ENCODE measurements at regions not wholly inside any gene's neighbourhood (a gene's known extent, or its start where the extent isn't known, plus 50 kb on each side); places are given as distances from the start of the nearest gene placed in this dataset.

GRCh38 chr2:74739129-74739528 is 85.1 kb downstream of the SEMA4F start:
- Histone ChIP-seq H3K4me2 (ENCODE audit: low read length, poor library complexity, severe bottlenecking) (no peak overlapping the region), H3K4me3 (ENCODE audit: insufficient read depth in 1 of 2, low read depth in 1 of 2, low read length in 2 of 2) (no peak overlapping the region), H2BK15ac (ENCODE audit: low read depth, poor library complexity, severe bottlenecking) (no peak overlapping the region), H3K79me1 (replicated peaks; ENCODE audit: low read length, poor library complexity, severe bottlenecking) (no peaks in the 10 kb centered on the region), H3K27me3 (ENCODE audit: control insufficient read depth in 1 of 2, insufficient read depth in 1 of 2, low read length in 2 of 2) (no peaks in the 10 kb centered on the region), H3K9ac (ENCODE audit: low read length) (no peak overlapping the region), H3K9me3 (ENCODE audit: control insufficient read depth, low read length) (peaks cover 12% of the 10 kb centered on the region), H3K36me3 (ENCODE audit: control insufficient read depth in 1 of 2, insufficient read depth in 2 of 2, low read depth in 1 of 2, low read length in 2 of 2) (no peaks in the 10 kb centered on the region), H3K18ac (ENCODE audit: low read depth in 1 of 2, low read length in 2 of 2) (no peak overlapping the region), H2BK5ac (ENCODE audit: low read depth, low read length, poor library complexity, severe bottlenecking) (no peak overlapping the region), H3K23ac (ENCODE audit: low read length in 2 of 2) (no peak overlapping the region), H3K4me1 (ENCODE audit: control insufficient read depth, insufficient read depth, low read depth, low read length) (peaks cover 12% of the 10 kb centered on the region), H2BK120ac (ENCODE audit: low read depth, low read length) (no peak overlapping the region), H3K4ac (ENCODE audit: low read depth in 1 of 2, low read length in 2 of 2) (no peak overlapping the region), H2AK5ac (ENCODE audit: low read length, severe bottlenecking) (no peak overlapping the region), H3K27ac (ENCODE audit: low read length, poor library complexity, severe bottlenecking) (no peak overlapping the region), H3K14ac (ENCODE audit: low read length in 2 of 2) (no peak overlapping the region), H4K8ac (ENCODE audit: low read length) (no peak overlapping the region), H4K91ac (ENCODE audit: low read length) (no peak overlapping the region), H2AFZ (ENCODE audit: low read depth, low read length) (no peak overlapping the region), H2BK12ac (ENCODE audit: low read length in 2 of 2) (no peak overlapping the region)
- DNase-seq = no peak

GRCh38 chr2:74739733-74740241 is 85.7 kb downstream of the SEMA4F start:
- Histone ChIP-seq H2BK12ac (ENCODE audit: low read length in 2 of 2) (peak overlapping the region; percentile 66 to 87), H2AK5ac (ENCODE audit: low read length, severe bottlenecking) (peak overlapping the region; percentile 74), H3K14ac (ENCODE audit: low read length in 2 of 2) (peak overlapping the region in 1 of 2 experiments; percentile 39), H4K91ac (ENCODE audit: low read length) (no peak overlapping the region), H4K8ac (ENCODE audit: low read length) (no peak overlapping the region), H3K18ac (ENCODE audit: low read depth in 1 of 2, low read length in 2 of 2) (peak overlapping the region; percentile 2 to 67), H3K27ac (ENCODE audit: low read length, poor library complexity, severe bottlenecking) (no peak overlapping the region), H3K4ac (ENCODE audit: low read depth in 1 of 2, low read length in 2 of 2) (peak overlapping the region; percentile 70 to 80), H3K9ac (ENCODE audit: low read length) (no peak overlapping the region), H2BK120ac (ENCODE audit: low read depth, low read length) (peak overlapping the region; percentile 1), H3K4me1 (ENCODE audit: control insufficient read depth, insufficient read depth, low read depth, low read length) (peaks cover 12% of the 10 kb centered on the region), H3K9me3 (ENCODE audit: control insufficient read depth, low read length) (peaks cover 12% of the 10 kb centered on the region), H2BK15ac (ENCODE audit: low read depth, poor library complexity, severe bottlenecking) (no peak overlapping the region), H2BK5ac (ENCODE audit: low read depth, low read length, poor library complexity, severe bottlenecking) (no peak overlapping the region), H3K4me3 (ENCODE audit: insufficient read depth in 1 of 2, low read depth in 1 of 2, low read length in 2 of 2) (no peak overlapping the region), H3K4me2 (ENCODE audit: low read length, poor library complexity, severe bottlenecking) (no peak overlapping the region), H3K27me3 (ENCODE audit: control insufficient read depth in 1 of 2, insufficient read depth in 1 of 2, low read length in 2 of 2) (peaks cover 0 to 4% of the 10 kb centered on the region in 2 experiments), H3K23ac (ENCODE audit: low read length in 2 of 2) (no peak overlapping the region), H3K79me1 (replicated peaks; ENCODE audit: low read length, poor library complexity, severe bottlenecking) (no peaks in the 10 kb centered on the region), H2AFZ (ENCODE audit: low read depth, low read length) (no peak overlapping the region), H3K36me3 (ENCODE audit: control insufficient read depth in 1 of 2, insufficient read depth in 2 of 2, low read depth in 1 of 2, low read length in 2 of 2) (no peaks in the 10 kb centered on the region)
- WGBS = 78% methylated on average over 4 of the region's 4 CpGs
- DNase-seq = no peak

- H4K8ac ChIP-seq (ENCODE audit: low read length) = no peak overlapping the region
- 1% methylated on average over 3 of the region's 3 CpGs for WGBS
Measured at GRCh38 chr2:74740395-74740740, 86.3 kb downstream of the SEMA4F start.

GRCh38 chr2:74740741-74741431 is 86.8 kb downstream of the SEMA4F start:
- peaks cover 12% of the 10 kb centered on the region for H3K9me3 ChIP-seq (ENCODE audit: control insufficient read depth, low read length)
- H3K36me3 ChIP-seq (ENCODE audit: control insufficient read depth in 1 of 2, insufficient read depth in 2 of 2, low read depth in 1 of 2, low read length in 2 of 2) = no peaks in the 10 kb centered on the region
- H2AK5ac ChIP-seq (ENCODE audit: low read length, severe bottlenecking) = no peak overlapping the region
- DNase-seq = peak; percentile 91
- H3K4me1 ChIP-seq (ENCODE audit: control insufficient read depth, insufficient read depth, low read depth, low read length) = peaks cover 16% of the 10 kb centered on the region
- no peak overlapping the region for H2BK15ac ChIP-seq (ENCODE audit: low read depth, poor library complexity, severe bottlenecking)
- no peak overlapping the region for H3K23ac ChIP-seq (ENCODE audit: low read length in 2 of 2)
- no peaks in the 10 kb centered on the region for H3K79me1 ChIP-seq (replicated peaks; ENCODE audit: low read length, poor library complexity, severe bottlenecking)
- H2BK5ac ChIP-seq (ENCODE audit: low read depth, low read length, poor library complexity, severe bottlenecking) = no peak overlapping the region
- H3K14ac ChIP-seq (ENCODE audit: low read length in 2 of 2) = no peak overlapping the region
- H2AFZ ChIP-seq (ENCODE audit: low read depth, low read length) = no peak overlapping the region
- H3K4me3 ChIP-seq (ENCODE audit: insufficient read depth in 1 of 2, low read depth in 1 of 2, low read length in 2 of 2) = no peak overlapping the region
- peak overlapping the region; percentile 54 for H2BK120ac ChIP-seq (ENCODE audit: low read depth, low read length)
- peak overlapping the region; percentile 52 for H3K4me2 ChIP-seq (ENCODE audit: low read length, poor library complexity, severe bottlenecking)
- peak overlapping the region; percentile 38 for H3K27ac ChIP-seq (ENCODE audit: low read length, poor library complexity, severe bottlenecking)
- H3K27me3 ChIP-seq (ENCODE audit: control insufficient read depth in 1 of 2, insufficient read depth in 1 of 2, low read length in 2 of 2) = peaks cover 0 to 8% of the 10 kb centered on the region in 2 experiments
- 8% methylated on average over 12 of the region's 13 CpGs for WGBS
- peak overlapping the region in 1 of 2 experiments; percentile 29 for H3K4ac ChIP-seq (ENCODE audit: low read depth in 1 of 2, low read length in 2 of 2)
- peak overlapping the region; percentile 61 for H4K8ac ChIP-seq (ENCODE audit: low read length)
- H4K91ac ChIP-seq (ENCODE audit: low read length) = peak overlapping the region; percentile 82
- peak overlapping the region in 1 of 2 experiments; percentile 69 for H2BK12ac ChIP-seq (ENCODE audit: low read length in 2 of 2)
- peak overlapping the region; percentile 21 for H3K9ac ChIP-seq (ENCODE audit: low read length)
- H3K18ac ChIP-seq (ENCODE audit: low read depth in 1 of 2, low read length in 2 of 2) = peak overlapping the region; percentile 44 to 64

More at GRCh38 chr2:74740395-74740740, 86.3 kb downstream of the SEMA4F start:
- Histone ChIP-seq H3K79me1 (replicated peaks; ENCODE audit: low read length, poor library complexity, severe bottlenecking) (no peaks in the 10 kb centered on the region), H2BK12ac (ENCODE audit: low read length in 2 of 2) (peak overlapping the region in 1 of 2 experiments; percentile 87), H3K4me1 (ENCODE audit: control insufficient read depth, insufficient read depth, low read depth, low read length) (peaks cover 12% of the 10 kb centered on the region), H2BK5ac (ENCODE audit: low read depth, low read length, poor library complexity, severe bottlenecking) (no peak overlapping the region), H3K36me3 (ENCODE audit: control insufficient read depth in 1 of 2, insufficient read depth in 2 of 2, low read depth in 1 of 2, low read length in 2 of 2) (no peaks in the 10 kb centered on the region), H2AFZ (ENCODE audit: low read depth, low read length) (no peak overlapping the region), H3K9ac (ENCODE audit: low read length) (peak overlapping the region; percentile 21), H3K27ac (ENCODE audit: low read length, poor library complexity, severe bottlenecking) (no peak overlapping the region), H3K23ac (ENCODE audit: low read length in 2 of 2) (no peak overlapping the region), H2BK15ac (ENCODE audit: low read depth, poor library complexity, severe bottlenecking) (no peak overlapping the region), H3K9me3 (ENCODE audit: control insufficient read depth, low read length) (peaks cover 12% of the 10 kb centered on the region), H2AK5ac (ENCODE audit: low read length, severe bottlenecking) (peak overlapping the region; percentile 74), H3K14ac (ENCODE audit: low read length in 2 of 2) (no peak overlapping the region), H3K27me3 (ENCODE audit: control insufficient read depth in 1 of 2, insufficient read depth in 1 of 2, low read length in 2 of 2) (peaks cover 0 to 5% of the 10 kb centered on the region in 2 experiments), H3K18ac (ENCODE audit: low read depth in 1 of 2, low read length in 2 of 2) (peak overlapping the region; percentile 49 to 67), H3K4ac (ENCODE audit: low read depth in 1 of 2, low read length in 2 of 2) (peak overlapping the region in 1 of 2 experiments; percentile 30), H4K91ac (ENCODE audit: low read length) (peak overlapping the region; percentile 55), H2BK120ac (ENCODE audit: low read depth, low read length) (no peak overlapping the region), H3K4me3 (ENCODE audit: insufficient read depth in 1 of 2, low read depth in 1 of 2, low read length in 2 of 2) (no peak overlapping the region), H3K4me2 (ENCODE audit: low read length, poor library complexity, severe bottlenecking) (peak overlapping the region; percentile 52)
- DNase-seq = no peak

Data from mesenchymal stem cell (in vitro differentiated cells and primary cell).